Fibroblast of the conjunctiva (primary cell): ENCODE measurements at regions not wholly inside any gene's neighbourhood (a gene's known extent, or its start where the extent isn't known, plus 50 kb on each side); places are given as distances from the start of the nearest gene placed in this dataset.

Experiments
- DNase-seq: peaks from one replicate; pipeline ENCODE4 v3.0.0-alpha.2; 2010; ENCODE audit warnings: low read depth

DNA sequence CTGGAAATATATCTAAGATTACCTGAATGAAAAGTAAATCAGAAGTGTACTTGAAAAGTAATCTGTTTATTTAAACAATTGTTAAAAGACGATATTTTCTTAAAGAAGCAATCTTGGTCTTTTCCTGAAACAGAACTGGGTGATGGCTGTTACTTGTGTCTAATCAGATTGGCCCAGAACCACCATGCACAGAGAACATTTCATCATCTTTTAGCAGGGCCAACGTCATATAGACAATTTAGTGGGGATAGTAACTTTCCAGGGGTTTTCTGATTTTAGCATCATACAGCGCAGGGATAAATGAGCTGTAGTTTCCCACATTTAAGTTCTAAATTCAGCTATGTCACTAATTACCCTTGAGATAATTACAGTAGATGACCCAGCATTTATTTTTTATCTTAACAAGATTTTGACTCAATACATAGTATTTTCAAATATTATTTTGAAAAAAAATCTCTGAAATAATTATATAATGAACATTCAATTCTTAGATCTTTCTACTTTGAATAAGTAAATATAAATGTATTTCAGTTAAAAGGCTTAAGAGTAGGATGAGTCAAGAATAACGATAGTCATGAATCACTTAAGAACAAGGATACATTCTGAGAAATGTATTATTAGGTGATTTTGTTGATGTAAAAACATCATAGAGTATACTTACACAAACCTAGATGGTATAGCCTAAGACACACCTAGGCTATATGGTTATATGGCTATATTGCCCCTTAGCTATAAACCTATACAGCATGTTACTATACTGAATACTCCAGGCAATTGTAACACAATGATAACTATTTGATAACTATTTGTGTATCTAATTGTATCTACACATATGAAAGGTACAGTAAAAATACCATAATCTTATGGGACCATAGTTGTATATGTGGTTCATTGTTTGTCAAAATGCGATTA lies 103.8 kb upstream of the MME start:
- no peak for DNase-seq

DNA sequence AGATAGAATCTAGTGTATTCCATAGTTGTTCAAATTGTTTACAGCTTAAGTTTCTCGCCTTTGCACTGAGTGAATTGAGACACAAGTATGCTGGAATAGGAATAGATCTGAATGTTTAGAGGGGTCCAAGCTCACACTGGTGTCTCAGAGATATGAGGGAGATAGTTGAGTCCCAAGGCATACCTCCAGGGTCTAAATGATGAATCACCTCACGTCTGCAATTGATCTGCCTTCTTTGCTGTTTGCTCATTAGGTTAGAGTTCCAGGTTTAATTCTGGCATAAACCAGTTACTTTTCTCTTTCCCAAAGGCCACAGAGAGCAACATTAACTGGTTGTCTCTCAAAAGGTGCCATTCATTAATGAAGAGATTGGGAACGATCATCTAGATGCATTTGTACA lies 106.3 kb upstream of the MME start:
- no peak for DNase-seq

DNA sequence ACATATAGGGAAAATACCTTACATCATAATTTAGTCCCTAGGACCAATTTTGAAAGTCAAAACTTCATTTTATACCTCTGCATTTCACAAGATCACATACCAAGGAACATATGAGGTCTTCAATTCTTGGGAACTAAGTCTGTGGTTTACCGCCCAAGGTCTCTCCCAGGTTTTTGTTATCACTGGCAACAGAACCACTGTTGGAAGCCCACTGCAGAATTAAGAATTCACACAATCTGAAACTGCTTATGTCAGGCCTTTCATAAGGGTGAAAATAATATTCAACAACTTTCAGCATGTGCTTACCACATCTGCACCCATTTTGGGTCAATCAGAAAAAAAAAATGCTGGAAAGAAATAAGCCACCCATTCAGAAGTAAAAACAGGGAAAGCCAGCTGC lies 107.2 kb upstream of the MME start:
- DNase-seq: peak; percentile 77

- peak; percentile 86 for DNase-seq
These were observed 108.3 kb upstream of the MME start for GRCh38 chr3:154971771-154972326.

GRCh38 chr3:154971341-154971740 lies 108.8 kb upstream of the MME start:
- peak; percentile 70 for DNase-seq

DNA sequence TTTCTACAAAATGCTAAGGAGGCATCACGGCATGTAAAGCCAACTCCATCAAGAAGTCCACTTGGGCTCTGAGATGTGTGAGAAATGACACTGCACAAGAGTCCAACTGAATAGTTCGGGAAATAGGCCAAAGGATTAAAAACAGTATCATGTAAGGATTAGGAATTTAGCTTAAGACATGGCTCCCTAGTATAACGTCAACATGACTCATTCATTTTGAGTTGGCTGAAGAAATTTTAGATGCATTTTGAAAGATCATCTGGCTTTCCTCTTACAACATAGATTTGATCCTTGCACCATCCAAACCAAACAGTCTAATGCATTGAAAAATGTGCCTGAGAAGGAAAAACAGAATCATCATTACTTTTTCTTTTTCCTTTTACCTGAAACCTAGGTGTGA lies 109.3 kb upstream of the MME start:
- DNase-seq: peak; percentile 97

GRCh38 chr3:154969366-154969765 lies 110.8 kb upstream of the MME start:
- no peak for DNase-seq

GRCh38 chr3:154967090-154967489 lies 113.0 kb upstream of the MME start:
- DNase-seq: no peak

DNA sequence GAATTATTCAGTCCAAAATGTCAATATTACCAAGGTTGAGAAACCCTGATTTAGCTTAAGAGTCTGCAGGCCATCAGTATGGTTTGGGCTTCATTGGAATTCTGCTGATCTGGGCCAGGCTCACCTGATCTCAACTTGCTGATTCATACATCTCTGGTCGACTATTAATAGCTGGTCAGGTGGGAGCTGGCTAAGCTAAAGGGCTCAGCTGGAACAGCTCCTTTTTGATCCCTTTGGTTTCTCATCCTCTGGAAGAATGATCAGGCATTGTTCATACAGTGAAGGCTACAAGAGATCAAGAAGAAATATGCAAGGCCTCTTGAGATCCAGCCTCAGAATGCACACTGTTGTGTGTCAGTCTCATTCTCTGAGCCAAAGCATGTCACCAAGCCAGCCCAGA lies 123.3 kb upstream of the MME start:
- no peak for DNase-seq

DNA sequence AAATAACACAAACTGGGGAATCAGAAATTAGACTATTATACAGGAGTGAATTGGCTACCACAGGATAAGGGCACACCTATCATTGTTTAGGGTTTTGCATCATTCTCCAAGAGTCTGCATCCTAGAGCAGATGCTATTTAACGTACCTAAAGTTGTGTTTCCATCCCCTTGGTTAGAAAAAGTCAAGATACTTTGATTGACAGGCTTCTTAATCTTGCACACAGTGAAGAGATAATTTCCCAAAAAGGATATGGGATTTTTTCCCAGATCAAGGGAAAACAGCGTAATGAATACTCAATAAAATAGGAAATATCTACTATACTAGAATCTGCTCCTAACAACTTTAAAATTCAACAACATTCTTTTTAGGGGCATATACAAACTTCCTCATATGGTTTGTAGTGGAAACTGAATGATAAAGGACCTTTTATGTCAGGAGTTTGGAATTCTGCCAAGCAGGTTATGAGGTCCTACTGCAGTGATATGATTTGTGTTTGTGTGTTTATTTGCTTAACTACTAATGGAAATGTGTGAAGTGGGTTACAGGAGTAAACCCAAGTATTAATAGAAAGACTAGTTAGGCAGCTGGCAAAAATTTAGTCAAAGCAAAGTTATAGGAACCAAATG lies 124.1 kb upstream of the MME start:
- no peak for DNase-seq

DNA sequence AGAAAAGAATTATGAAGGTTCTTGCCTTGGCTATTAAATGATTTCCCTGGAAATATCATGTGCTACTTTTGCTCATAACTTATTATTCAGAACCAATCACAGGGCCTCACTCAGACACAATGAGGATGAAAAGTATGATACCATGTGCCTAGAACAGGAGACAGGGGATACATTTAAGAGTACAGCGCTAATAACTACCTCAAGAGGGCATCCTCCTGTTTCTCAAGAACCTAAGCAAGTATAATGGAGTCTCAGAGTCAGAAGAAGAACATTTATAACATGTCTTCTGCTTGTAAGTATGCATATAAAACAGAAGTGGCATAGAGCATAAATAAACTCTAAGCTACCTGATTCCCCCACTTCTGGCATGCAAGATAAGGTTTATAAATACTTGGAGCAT lies 125.4 kb upstream of the MME start:
- peak; percentile 75 for DNase-seq

DNA sequence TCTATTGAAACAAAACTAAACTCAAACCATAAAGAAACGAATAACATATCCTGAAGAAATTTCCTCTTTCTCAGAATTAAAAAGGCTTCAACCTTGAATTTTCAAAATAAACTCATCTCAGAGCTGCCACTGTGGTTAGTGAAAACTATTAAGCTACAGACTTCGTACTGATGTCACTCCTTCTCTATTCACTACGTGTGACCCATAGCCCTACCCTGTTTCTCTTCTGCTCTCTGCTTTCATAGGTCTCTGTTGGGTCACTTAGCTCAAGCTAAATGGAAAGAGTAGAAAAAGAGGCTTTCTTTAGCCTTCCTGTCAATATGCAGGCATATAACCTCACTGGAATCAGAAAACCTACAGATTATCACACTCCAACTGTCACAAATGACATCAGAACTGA lies 126.6 kb upstream of the MME start:
- DNase-seq: no peak

GRCh38 chr3:154952553-154952952 lies 127.6 kb upstream of the MME start:
- DNase-seq: no peak

DNA sequence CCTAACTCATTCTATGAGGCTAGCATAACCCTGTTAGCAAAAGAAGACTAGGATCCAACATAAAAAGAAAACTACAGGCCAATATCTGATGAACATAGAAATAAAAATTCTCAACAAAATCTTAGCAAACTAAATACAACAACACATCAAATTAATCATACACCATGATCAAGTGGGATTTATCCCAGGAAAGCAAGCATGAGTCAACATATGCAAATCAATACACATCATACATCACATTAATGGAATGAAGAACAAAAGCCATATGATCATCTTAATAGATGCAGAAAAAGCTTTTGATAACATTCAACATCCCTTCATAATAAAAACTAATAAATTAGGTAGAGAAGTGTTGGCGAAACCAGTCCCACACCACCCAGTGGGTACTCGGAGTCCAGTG lies 136.1 kb upstream of the MME start:
- DNase-seq: no peak

- no peak for DNase-seq
These were observed 137.3 kb upstream of the MME start for GRCh38 chr3:154942827-154943226.

GRCh38 chr3:154936196-154936595 lies 143.9 kb upstream of the MME start:
- DNase-seq: no peak

DNA sequence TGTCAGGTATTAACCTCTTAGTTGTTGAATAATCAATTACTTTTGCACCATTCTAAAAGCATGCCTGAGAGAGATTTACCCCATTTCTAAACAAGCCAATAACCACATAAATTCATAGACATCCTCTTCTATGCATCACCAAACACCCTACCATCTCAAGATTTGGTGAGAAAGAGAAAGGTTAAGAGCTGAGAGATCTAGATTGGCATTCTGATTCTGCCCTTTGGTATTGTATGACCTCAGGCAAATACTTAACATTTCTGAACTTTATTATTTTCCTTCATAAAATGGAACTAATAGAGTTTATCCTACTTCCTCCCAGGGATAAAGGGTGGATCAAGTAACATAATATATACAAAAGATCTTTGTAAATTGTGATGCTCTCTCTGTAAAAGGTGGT lies 146.5 kb upstream of the MME start:
- DNase-seq: no peak

DNA sequence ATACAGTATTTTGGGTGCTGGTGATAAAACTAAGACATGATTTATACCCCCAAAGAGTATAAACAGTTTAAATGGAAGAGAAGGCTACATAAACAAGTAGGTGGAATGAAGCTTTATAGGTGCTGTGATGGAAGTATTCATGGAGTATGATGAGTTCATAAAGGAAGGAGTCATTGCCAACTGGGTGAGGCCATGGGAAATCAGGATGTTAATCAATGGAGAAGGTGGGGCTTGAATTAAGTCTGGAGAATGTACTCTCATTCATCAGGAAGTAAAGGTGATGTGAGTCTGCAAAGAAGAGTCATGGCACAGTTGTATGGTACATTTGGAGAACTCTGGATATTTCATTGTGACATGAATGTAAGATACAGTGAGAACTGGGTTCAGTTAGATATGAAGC lies 147.5 kb upstream of the MME start:
- DNase-seq: no peak

DNA sequence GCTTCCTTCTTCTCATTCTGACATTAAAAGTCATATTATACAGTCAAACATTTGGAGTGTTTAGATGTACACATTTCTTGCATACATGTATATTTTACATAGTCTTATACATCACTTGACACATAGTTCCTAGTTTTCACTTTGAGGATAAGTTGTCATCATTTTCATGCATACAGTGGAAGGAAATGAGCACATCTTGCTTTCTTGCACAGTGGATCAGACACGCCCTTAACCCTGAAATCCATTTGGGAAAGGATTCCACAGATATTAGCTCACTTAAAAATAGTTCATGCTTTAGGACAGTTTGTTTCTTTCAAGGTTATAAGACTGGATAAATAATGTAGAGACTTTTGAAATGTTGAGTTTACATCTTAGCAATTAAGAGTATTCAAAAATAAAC lies 148.6 kb upstream of the MME start:
- peak; percentile 34 for DNase-seq

- DNase-seq: peak; percentile 24
These were observed 153.4 kb upstream of the MME start for GRCh38 chr3:154926721-154927120.

GRCh38 chr3:154921351-154921750 lies 158.8 kb upstream of the MME start:
- DNase-seq: no peak

DNA sequence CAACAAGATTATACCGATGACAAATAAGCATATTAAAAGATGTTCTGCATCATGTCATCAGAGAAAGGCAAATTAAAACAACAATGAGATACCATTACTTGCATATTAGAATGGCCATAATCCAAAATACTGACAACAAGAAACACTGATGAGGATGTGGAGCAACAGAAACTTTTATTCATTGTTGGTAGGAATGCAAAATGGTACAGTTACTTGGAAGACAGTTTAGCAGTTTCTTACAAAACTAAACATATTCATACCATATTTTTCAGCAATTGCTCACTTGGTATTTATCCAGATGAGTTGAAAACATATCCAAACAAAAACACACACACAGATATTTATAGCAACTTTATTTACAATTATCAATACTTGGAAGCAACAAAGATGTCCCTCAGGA lies 160.9 kb upstream of the MME start:
- DNase-seq: no peak

- no peak for DNase-seq
These were observed 175.8 kb upstream of the MME start for GRCh38 chr3:154904328-154904727.
